ENCODE measurements at regions not wholly inside any gene's neighbourhood (a gene's known extent, or its start where the extent isn't known, plus 50 kb on each side); places are given as distances from the start of the nearest gene placed in this dataset.

DNA sequence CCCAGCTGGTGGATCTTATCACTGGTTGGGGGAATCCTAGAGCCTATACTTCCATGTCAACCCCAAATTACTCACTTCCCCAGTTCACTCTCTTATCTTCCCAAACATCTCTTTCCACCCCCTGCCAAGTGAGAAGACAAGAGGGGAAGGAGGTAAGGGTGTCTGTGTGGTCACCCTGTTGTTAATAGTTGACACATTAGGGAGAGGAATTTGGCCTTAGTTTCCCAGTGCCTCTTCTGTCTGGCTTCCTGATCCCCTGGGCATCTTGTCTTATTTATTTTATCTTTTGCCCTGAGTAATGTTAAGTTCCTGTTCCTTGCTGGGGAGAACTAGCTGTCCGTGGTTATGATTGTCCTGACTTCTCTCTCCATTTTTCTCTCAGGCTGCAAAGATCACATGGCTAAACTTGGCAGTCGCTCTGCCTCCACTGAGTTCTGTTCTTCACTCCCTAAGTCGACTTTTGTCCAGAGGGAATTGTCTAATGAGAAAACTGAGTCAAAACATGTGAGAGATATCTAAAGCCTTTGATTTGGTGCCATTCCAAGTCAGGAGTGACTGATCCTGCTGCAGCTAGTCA, 157.1 kb upstream of the SYT6 start:
- DNase-seq: no peak

DNA sequence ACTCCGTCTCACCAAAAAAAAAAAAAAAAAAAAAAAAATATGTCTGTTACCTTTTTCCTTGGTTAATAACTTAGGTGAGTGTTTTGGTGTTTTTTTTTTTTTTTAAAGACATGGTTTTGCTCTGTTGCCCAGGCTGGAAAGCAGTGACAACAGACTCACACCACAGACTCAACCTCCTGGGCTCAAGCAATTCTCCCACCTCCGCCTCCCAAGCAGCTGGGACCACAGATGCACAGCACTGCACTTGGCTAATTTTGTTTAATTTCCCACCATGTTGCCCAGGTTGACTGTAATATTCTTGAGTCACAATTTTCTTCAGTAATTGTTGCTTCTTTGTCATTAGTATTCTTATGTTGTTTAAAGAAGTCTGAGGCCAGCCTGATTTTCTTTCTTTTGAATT, 149.2 kb upstream of the SYT6 start:
- no peak for DNase-seq

DNA sequence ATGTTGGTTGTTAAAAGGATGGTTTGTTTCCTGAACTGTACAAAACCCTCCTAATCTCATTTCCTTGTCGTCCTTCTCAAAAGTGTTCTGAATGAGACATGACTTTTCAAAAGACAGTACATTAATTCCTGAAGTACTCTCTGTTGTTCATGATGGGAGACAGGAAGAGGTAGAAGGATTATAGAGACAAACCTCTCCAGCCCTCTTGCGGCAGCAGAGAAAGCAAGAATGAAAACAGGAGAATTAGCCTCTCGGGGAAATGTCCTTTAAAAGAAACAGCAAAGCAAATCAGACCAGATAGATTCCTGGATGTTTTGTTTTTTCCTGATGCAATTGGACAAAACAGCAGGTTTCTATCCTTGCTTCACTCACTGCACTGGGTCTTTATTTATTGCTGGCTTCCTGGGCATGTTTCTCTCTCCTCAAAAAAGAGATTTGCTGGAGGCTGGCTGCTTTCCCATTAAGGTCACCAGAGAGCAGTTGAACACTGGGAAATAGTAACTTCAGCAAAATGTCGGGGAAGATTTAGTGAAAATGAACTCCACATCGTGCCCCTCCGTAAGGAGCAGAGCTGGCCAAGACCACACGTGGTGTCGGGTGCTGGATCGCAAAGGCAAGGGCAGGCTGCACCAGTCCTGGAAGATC, 145.8 kb upstream of the SYT6 start:
- DNase-seq: no peak

DNA sequence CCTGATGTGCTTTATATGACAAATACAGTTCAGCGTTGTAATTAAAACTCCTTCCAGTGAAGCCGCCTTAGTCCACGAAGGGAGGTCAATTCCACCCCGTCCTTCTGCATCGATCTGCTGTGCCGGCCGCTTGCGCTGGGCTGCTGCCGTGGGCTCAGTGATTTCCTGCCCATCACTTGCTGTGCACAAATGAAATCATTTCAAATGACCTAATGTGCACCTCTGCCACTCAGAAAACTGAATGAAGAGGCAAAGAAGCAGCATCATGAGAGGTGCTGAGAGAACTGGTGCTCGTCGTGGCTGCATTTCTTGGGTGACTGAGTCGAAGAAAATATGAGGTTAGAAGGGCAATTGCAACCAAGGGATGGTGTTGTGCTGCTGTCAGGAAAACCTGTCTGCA, 144.3 kb upstream of the SYT6 start:
- DNase-seq: no peak

DNA sequence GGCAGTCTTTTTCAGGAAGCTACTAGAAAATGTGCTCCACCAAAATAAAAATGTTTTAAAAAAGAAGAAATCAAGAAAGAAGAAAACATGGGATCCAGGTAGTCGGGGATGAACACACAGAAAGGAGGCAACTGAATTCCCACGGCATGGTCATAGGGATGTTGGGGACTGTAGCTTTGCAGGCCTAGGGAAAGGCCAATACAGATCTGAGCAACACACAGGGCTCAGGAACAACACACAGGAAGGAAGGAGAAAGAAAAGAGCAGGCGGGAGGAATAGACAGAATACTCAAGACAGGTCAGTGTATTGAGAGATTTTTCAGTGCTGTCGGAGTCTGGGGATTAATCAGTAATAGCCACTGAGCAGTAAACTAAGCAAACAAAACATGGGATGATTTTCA, 142.7 kb upstream of the SYT6 start:
- DNase-seq: no peak

DNA sequence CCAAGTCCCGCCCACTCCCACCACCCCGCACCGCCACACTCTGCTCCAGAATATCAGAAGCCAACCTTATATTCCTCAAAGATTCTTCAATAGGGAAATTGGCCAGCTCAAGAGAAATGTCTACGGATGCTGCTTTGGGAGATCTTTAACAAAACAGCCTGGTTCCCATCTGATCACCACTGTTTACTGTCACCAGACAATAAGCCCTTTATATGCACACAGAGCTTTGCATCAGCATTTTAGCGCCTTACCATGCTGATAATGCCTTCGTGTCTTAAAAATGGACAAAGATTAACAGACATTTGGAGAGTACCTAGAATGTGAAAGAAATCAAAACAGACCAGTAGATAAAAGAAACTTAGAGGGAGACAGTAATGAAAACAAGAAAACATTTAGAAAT, 141.7 kb upstream of the SYT6 start:
- DNase-seq: no peak

DNA sequence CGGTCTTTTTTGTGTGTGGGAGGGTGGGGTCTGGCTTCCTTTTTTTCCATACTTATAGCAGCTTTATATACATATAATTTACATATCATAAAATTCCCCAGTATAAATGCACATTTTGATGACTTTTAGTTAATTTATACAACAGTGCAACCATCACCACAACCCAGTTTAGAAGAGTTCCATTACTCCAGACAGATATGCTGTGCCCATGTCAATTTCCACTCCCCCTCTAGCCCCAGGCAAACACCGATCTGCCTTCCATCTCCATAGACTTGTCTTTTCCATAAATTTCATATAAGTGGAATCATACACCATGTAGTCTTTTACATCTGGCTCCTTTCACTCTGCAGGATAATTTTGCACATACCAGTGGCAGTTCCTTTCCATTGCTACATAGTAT, 139.2 kb upstream of the SYT6 start:
- DNase-seq: no peak

DNA sequence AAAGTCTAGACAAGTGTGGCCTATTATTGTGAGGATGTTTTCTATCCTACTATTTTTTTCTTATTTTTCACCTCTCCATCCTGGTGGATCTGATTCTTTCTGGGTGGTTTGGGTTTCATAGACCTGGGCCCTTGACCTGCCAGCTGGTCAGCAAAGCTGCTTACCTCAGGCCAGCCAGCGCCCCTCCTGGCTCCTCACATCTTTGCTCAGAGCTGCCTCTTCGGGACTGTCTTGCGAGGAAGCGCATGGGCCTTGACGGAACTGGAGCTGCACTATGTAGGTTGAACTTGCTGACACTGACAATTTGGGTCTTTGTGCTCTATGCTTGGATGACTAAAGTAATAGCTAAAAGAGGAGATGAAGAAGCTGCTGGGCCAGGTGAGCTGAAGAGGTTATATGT, 138.5 kb upstream of the SYT6 start:
- no peak for DNase-seq

DNA sequence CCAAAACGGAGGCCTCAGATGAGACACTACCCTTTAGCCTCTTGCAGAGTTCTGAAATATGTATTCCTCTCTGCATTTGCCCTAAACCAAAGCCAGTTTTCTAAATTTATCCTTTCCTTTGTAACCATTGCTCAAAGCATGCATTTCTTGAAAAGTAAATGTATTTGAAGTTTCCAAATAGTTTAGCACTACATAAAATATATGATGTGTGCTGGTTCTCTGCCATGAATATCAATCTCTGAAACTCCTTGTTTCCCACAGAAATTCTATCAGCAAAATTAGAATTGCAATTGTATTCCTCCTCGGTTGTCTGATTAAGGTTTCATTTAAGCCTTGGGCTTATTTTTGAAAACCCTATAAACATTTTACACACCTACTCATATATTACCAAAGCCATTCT, 137.1 kb upstream of the SYT6 start:
- no peak for DNase-seq

DNA sequence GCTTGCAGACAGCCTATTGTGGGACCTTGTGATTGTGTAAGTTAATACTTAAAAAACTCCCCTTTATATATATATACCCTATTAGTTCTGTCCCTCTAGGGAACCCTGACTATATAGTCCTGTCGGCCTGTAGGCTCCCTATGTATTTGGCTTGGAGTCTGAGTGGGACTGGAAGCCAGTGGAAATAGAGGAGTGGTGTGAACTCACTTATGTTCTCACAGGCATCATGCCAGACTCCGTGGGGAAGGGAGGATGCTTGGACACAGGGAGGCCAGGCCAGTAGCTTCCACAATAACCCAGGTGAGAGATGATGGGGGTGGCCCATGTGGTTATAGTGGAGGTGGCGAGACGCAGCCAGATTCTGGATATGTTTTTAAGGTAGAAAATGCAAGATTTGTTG, 136.7 kb upstream of the SYT6 start:
- DNase-seq: no peak

DNA sequence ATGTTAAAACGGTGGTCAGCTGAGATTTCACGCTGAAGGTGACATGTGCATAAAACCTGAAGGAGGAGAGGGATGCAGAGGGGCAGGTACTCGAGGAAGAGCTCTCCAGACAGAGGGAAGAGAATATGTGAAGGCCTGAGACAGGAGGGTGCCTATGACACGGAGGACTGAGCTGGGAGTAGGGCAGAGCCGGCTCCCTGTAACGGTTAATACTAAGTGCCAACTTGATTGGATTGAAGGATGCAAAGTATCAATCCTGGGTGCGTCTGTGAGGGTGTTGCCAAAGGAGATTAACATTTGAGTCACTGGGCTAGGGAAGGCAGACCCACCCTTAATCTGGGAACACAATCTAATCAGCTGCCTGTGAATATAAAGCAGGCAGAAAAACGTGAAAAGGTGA, 136.2 kb upstream of the SYT6 start:
- DNase-seq: no peak

GRCh38 chr1:114289306-114289705, 135.6 kb upstream of the SYT6 start:
- no peak for DNase-seq

- DNase-seq: no peak
Measured at GRCh38 chr1:114286960-114287359, 133.3 kb upstream of the SYT6 start.

- no peak for DNase-seq
Measured at GRCh38 chr1:114286179-114286578, 132.5 kb upstream of the SYT6 start.

GRCh38 chr1:114282751-114283403, 129.2 kb upstream of the SYT6 start:
- DNase-seq: peak; percentile 41

- DNase-seq: no peak
Measured at GRCh38 chr1:114278911-114279310, 125.2 kb upstream of the SYT6 start.

DNA sequence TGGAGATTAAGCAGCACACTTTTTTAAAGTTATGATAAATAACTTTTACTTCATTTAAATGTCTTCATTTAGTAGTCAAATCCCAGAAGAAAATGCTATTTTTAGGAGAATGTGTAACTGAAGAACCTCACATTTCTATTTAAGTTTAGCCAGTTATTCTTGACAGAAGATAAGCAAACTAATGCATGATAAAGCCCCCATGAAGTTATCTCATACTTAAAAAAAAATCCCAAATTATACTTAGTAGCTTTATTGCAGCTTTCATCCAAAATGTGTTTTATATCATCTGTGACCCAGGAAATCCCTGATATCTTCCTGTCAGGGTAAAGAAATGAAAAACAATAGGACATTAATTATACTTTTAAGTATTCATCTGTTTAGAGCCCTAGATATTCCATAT, 124.8 kb upstream of the SYT6 start:
- no peak for DNase-seq

DNA sequence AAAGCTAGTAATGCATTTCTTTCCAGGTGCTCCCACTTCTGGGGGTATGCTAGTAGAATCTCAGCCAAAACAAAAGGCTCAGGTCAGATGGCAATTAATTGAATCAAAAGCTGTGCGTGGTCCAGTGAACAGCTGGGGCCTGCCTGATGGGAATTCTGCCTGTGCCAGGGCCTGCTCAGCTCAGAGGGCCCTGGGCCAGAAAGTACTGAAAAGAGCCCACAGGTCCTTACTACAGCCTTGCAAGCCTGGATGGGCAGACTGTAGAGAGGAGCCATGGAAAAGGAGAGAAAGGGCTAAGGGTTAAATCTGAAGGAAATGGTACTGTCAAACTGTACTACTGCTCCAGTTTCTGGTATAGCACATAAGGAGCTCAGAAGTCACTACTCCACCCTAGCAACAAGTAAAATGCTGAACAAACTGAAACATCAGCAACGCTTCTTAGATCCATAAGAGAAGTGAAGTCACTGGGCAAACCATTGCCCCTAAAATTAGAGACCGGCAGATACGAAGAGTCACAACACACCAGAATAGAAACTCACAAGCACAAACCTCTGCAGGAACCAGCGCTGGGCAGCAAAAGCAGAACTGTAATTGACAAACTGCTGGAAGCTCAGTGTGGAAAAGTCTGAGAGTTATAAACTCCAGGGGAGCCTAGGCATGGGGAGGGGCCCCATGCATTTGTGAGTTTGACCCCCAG, 121.1 kb upstream of the SYT6 start:
- no peak for DNase-seq

DNA sequence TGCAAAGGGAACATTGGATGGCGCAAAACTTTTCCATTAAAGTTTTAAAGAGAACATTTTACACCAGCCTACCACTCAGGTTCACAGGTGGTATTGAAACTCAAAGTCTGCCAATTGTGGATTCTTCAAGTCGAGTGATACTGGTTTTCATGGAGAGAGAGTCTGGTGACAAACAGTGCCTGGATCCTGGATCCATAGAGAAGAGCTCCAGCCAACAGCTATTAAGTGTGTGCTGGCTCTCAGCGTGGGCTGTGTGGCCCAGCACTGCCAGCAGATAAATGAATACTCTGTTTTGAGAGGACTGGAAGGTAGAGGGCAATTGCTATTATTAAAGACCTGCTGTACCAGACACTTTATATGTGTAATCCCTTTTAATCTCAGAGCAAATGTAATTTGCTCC, 118.9 kb upstream of the SYT6 start:
- no peak for DNase-seq

- DNase-seq: no peak
Measured at GRCh38 chr1:114270718-114271117, 117.0 kb upstream of the SYT6 start.

DNA sequence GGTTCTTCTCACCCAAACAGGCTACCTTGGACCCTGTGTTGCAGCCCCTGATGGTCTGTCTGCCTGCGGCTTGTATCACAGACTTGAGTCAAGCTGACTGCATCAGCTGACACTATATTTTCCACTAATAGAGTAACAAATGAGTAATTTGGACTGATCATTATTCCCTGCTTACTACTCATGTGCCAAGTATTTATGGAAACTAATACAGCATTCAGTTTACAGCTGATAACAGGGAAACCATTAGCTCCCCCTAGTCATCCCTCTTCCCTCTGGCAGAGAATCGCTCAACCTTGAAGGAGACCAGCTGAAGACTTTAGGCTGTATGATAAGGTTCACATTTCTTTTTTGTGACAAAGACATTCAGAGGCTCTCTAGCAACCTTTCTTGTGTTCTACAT, 116.6 kb upstream of the SYT6 start:
- no peak for DNase-seq

DNA sequence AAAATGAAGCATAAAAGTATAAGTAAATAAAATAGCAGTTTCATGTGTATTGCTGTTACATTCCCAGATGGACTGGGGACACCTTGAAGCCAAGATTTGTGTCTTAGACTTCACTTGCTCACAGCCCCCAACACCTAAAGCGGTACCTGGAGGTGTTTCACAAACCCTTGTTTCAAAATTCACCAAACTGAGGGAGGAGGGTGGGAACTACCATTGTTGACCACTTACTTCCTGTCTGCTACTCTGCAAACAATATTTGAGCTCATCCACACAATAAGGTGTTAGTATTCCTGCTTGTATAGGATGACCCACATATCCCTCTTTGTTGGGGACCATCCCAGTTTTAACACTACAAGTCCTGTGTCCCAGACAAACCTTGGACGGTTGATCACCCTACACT, 115.9 kb upstream of the SYT6 start:
- DNase-seq: no peak

GRCh38 chr1:114263343-114263742, 109.7 kb upstream of the SYT6 start:
- DNase-seq: no peak

DNA sequence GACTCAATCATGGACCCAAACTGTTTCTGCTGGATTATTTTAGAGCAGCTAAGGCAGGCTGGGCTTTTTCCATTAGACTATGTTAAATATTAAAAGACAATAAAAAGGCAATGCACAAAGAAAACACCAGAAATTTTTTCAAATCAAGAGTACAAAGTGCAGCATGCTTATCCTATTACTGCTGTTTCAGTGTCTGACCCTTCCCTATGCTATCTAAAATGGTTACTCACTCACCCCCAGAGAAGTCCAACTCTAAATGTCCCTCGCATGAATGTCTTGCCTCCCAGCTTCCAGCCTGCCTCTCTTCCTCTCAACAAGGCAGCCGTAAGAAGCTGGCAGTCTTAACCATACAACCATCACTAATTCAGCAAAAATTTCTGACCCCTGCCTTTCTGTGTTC, 108.7 kb upstream of the SYT6 start:
- no peak for DNase-seq
